Stomach (tissue), 8 donors: ENCODE measurements at regions not wholly inside any gene's neighbourhood (a gene's known extent, or its start where the extent isn't known, plus 50 kb on each side); places are given as distances from the start of the nearest gene placed in this dataset.
"Not testable (repeated sequence)": the region's sequence is repeated elsewhere in the genome, so short reads cannot be mapped to it uniquely, and the experiment has no call there.

Experiments used
- DNase-seq, 2 donors: peaks; one replicate each; pipeline versions ENCODE4 v3.0.0 to v3.0.0-alpha.2; 2013 to 2019
- H3K27ac ChIP-seq, 5 donors: fragments of 200-600 bp in 4 of 5; sonication (generic) in 4 of 5; one replicate each; pipeline ENCODE4 v1.5.1; 2013 to 2019; ENCODE audit warnings: mild to moderate bottlenecking in 1 of 5, moderate library complexity in 1 of 5
- H3K27me3 ChIP-seq, 3 donors: fragments of 200-600 bp; sonication (generic); one replicate each; pipeline ENCODE4 v1.5.1; 2017 to 2019; ENCODE audit warnings: mixed run types in 1 of 3
- H3K36me3 ChIP-seq, 4 donors: fragments of 200-600 bp; sonication (generic); 1 replicate in 3 of 4; 2 replicates in 1 of 4; pipeline ENCODE4 v1.5.1; 2016 to 2019
- H3K4me1 ChIP-seq, 4 donors: fragments of 200-600 bp; sonication (generic); one replicate each; pipeline ENCODE4 v1.5.1; 2016 to 2019
- H3K4me3 ChIP-seq, 4 donors: fragments of 200-600 bp; sonication (generic) in 3 of 4; one replicate each; pipeline ENCODE4 v1.5.1; 2016 to 2019; ENCODE audit warnings: mild to moderate bottlenecking in 1 of 4
- H3K9me3 ChIP-seq, 4 donors: fragments of 200-600 bp; sonication (generic); one replicate each; pipeline ENCODE4 v1.5.1; 2016 to 2019
- WGBS, 5 donors: extraction: QIAGEN DNeasy Blood & Tissue Kit in 3 of 5; methylation state at CpG; one replicate each; pipeline versions ENCODE4 v1.1.5 to v1.1.7; 2013 to 2018; 5-methylcytosine and 5-hydroxymethylcytosine counted together
- intact Hi-C: fragments of 100-400 bp; cut with DNase I; formaldehyde crosslinking; loops from one replicate; pipeline ENCODE4 v1.15.1; 2023; ENCODE audit warnings: low total_unique reads
- donor health status: healthy with polysubstance abuse.
- donor health status: Bipolar disorder and iron deficiency.
- donor health status: healthy.

GRCh38 chr9:67635067-67635466 is 223.7 kb upstream of the ANKRD20A1 start:
- H3K27ac ChIP-seq, H3K36me3 ChIP-seq, H3K4me3 ChIP-seq, H3K4me1 ChIP-seq, DNase-seq, H3K27me3 ChIP-seq, H3K9me3 ChIP-seq, intact Hi-C loops: not testable (repeated sequence)
- WGBS, 5 donors = 0 to 42% (median 13%) methylated on average over 2 to 3 of the region's 6 CpGs

DNA sequence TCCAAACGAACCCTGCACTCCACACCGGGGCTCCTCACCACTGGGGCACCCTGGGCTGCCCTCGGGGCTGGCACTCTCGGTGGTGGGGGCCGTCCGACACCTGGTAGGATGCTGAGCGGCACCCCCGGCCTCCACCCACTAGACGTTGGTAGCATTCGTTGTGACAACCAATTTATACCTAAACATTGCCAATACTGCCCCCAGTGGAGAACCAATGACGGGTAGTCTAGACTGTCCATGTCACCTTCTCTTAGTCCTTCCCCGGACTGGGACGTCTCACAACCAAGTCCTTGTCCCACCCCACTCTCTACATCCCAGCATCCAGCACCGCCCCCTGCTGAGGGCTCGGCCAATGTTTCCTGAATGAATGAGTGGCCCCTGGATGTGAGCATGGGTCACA is 246.8 kb upstream of the ANKRD20A1 start:
- H3K27ac ChIP-seq, DNase-seq, H3K4me3 ChIP-seq, H3K9me3 ChIP-seq, H3K36me3 ChIP-seq, intact Hi-C loops, H3K27me3 ChIP-seq, H3K4me1 ChIP-seq: not testable (repeated sequence)
- 77 to 91% (median 88%) methylated on average over 6 to 13 of the region's 15 CpGs for WGBS, 5 donors

DNA sequence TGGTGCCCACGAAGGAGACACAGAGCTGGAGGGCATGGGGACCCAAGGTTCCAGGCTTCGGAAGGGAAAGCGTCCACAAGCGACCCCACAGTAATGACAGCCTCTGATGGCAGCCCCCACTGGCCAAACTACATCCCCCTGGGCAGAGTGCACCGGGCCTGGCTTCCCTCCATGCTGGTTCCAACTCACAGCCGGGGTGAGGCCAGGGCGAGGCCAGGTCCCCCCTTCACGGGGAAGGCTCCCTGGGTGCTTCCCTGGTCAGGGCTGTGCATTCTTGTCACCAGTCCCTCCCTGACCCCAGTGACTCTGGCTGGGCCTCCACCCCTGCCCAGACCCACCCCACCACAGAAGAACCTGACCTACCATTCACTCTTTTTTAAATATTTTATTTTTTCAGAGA is 248.9 kb upstream of the ANKRD20A1 start:
- intact Hi-C loops, H3K9me3 ChIP-seq, DNase-seq, H3K27ac ChIP-seq, H3K4me1 ChIP-seq, H3K36me3 ChIP-seq, H3K4me3 ChIP-seq, H3K27me3 ChIP-seq: not testable (repeated sequence)
- 79 to 89% (median 82%) methylated on average over 3 to 8 of the region's 8 CpGs for WGBS, 5 donors

- DNase-seq, intact Hi-C loops, H3K4me1 ChIP-seq, H3K36me3 ChIP-seq, H3K9me3 ChIP-seq, H3K27me3 ChIP-seq, H3K27ac ChIP-seq, H3K4me3 ChIP-seq: not testable (repeated sequence)
- 85 to 99% (median 90%) methylated on average over 2 to 5 of the region's 7 CpGs for WGBS, 5 donors
Observed at GRCh38 chr9:67609435-67609834, 249.3 kb upstream of the ANKRD20A1 start.

DNA sequence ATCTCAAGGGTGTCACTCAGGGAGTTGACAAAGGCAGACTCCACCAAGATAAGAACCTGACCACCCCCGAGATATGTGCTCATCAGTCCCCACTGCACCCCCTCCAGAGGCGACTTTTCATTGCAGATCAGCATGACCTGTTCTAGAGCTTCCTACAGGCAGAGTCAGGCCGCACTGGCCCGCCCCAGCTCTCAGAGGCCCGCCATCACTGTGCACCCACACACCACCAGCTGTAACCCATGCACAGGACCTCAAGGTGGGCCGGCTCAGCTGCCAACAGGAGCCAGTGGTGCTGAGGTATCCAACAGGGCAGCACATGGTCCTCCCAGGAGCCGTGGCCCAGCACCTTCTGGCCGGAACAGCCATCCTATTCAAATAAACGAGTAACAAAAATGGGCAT is 253.6 kb upstream of the ANKRD20A1 start:
- H3K36me3 ChIP-seq, H3K27me3 ChIP-seq, H3K27ac ChIP-seq, H3K4me1 ChIP-seq, H3K9me3 ChIP-seq, H3K4me3 ChIP-seq, intact Hi-C loops, DNase-seq: not testable (repeated sequence)
- 94% methylated on average over 3 of the region's 9 CpGs; no CpG with 5 or more reads in 3 of the 5 donors for WGBS, 5 donors

GRCh38 chr9:67603609-67604008 is 255.1 kb upstream of the ANKRD20A1 start:
- DNase-seq, H3K27me3 ChIP-seq, H3K36me3 ChIP-seq, H3K4me1 ChIP-seq, H3K9me3 ChIP-seq, intact Hi-C loops, H3K4me3 ChIP-seq, H3K27ac ChIP-seq: not testable (repeated sequence)
- 55% methylated on average over 2 of the region's 9 CpGs; no CpG with 5 or more reads in 4 of the 5 donors for WGBS, 5 donors

- DNase-seq, H3K27me3 ChIP-seq, H3K4me3 ChIP-seq, H3K4me1 ChIP-seq, H3K9me3 ChIP-seq, H3K36me3 ChIP-seq, intact Hi-C loops, H3K27ac ChIP-seq: not testable (repeated sequence)
- WGBS, 5 donors = no CpG with 5 or more reads among the region's 8 CpGs
Observed at GRCh38 chr9:67592424-67592823, 266.3 kb upstream of the ANKRD20A1 start.

DNA sequence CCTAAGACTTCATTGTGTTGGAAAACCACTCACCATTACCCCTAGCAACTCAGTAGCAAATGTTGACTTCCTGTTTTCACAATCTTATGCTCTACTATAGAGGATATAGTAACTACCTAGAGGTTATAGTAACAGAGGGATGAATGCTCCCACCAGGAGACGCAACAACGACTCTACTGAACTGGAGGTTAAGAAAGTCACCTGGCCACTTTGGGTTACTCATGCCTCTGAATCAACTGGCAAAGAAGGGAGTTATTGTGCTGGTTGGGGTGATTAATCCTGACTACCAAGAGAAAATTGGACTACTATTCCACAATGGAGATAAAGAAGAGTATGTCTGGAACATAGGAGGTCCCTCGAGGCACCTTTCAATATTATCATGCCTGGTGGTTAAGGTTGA is 302.9 kb upstream of the ANKRD20A1 start:
- no CpG with 5 or more reads among the region's 3 CpGs for WGBS, 5 donors
- H3K4me3 ChIP-seq, H3K4me1 ChIP-seq, H3K9me3 ChIP-seq, H3K36me3 ChIP-seq, DNase-seq, H3K27me3 ChIP-seq, intact Hi-C loops, H3K27ac ChIP-seq: not testable (repeated sequence)

GRCh38 chr9:67550044-67550443 is 308.7 kb upstream of the ANKRD20A1 start:
- DNase-seq, H3K4me3 ChIP-seq, H3K27ac ChIP-seq, intact Hi-C loops, H3K4me1 ChIP-seq, H3K27me3 ChIP-seq, H3K9me3 ChIP-seq, H3K36me3 ChIP-seq: not testable (repeated sequence)
- WGBS, 5 donors = no CpG with 5 or more reads among the region's 6 CpGs

DNA sequence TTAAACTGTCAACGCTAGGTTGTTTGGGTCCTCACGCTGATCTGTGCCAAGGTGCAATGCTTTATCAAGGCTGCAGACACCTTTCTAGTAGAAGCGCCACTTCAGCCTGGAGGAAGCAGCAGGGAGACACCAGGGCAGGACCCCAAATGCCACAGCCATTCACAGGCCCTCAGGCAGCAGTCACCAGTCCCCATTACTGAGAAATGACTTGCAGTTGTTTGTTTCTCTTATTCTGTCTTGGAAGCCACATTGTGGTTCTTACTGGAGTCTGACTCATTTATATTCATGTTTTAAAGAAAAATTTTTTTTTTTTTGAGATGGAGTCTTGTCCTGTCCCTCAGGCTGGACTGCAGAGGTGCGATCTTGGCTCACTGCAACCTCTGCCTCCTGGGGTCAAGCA is 328.9 kb upstream of the ANKRD20A1 start:
- WGBS, 5 donors = 89 to 100% methylated on average over 1 of the region's 4 CpGs; no CpG with 5 or more reads in 3 of the 5 donors

GRCh38 chr9:67516938-67517337 is 341.8 kb upstream of the ANKRD20A1 start:
- intact Hi-C loops, H3K4me3 ChIP-seq, DNase-seq, H3K36me3 ChIP-seq, H3K27ac ChIP-seq, H3K27me3 ChIP-seq, H3K9me3 ChIP-seq, H3K4me1 ChIP-seq: not testable (repeated sequence)
- no CpG with 5 or more reads among the region's 5 CpGs for WGBS, 5 donors

More for the DNA sequence above, 328.9 kb upstream of the ANKRD20A1 start:
- H3K9me3 ChIP-seq, H3K4me1 ChIP-seq, H3K36me3 ChIP-seq, H3K27me3 ChIP-seq, H3K4me3 ChIP-seq, H3K27ac ChIP-seq, DNase-seq, intact Hi-C loops: not testable (repeated sequence)

- H3K9me3 ChIP-seq, H3K27ac ChIP-seq, DNase-seq, H3K27me3 ChIP-seq, H3K4me3 ChIP-seq, intact Hi-C loops, H3K4me1 ChIP-seq, H3K36me3 ChIP-seq: not testable (repeated sequence)
- WGBS, 5 donors = no CpG with 5 or more reads among the region's 10 CpGs
Observed at GRCh38 chr9:67514587-67514986, 344.1 kb upstream of the ANKRD20A1 start.

DNA sequence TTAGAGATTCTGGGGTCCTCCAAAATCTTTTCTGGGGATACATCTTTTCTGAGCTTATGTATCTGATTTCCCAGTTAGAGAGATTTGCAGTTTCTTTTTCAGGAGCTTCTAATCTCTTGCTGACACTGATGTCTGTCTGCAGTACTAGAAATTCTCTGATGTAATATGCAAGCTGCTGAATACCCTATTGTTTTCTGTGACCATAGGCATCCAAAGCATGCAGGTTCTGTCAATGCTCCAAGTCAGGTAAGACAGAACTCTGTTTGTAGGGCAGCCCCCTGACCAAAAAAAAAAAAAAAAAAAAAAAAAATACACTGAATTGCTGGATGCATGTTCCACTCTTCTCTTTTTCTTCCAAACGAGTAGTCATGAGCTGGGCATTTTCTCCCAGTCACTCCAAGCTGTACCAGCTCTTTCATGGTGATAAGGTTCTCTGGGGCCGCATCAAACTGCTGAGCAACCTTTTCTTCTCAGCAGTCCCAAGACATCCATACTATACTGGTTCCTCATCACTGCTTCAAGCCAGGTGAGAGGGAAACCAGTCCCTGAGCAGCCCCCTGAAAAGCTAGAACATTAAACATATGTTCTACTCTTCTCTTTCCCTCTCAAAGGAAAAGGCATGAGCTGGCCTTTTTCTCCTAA is 354.9 kb upstream of the ANKRD20A1 start:
- intact Hi-C loops, DNase-seq, H3K9me3 ChIP-seq, H3K27me3 ChIP-seq, H3K27ac ChIP-seq, H3K4me3 ChIP-seq, H3K36me3 ChIP-seq, H3K4me1 ChIP-seq: not testable (repeated sequence)
- no CpG with 5 or more reads among the region's 2 CpGs for WGBS, 5 donors
